ENCODE measurements at regions not wholly inside any gene's neighbourhood (a gene's known extent, or its start where the extent isn't known, plus 50 kb on each side); places are given as distances from the start of the nearest gene placed in this dataset.

DNA sequence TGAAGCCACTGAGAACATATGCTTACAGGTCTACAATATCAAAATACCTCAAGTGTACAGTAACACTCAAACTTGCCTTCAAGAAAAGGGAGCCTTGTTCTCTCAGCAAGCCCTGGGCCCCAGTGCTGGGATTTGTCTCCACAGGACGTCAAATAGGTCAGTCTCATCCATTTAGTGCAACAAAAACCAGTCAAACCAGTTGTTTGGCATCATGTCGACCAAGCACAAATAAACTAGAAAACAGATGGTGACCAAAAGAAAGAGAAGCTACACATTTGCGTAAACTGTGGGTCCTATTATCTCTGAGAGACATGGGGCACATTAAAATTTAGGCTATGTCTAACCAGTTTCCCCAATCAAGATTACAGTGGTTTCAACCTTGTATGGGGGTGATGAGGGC, 182.6 kb upstream of the PKDCC start:
- Histone ChIP-seq H3K9me3 (ENCODE audit: control insufficient read depth, insufficient read depth, low read length) (no peaks in the 10 kb centered on the region), H3K27ac (ENCODE audit: low read depth, low read length) (no peak overlapping the region), H3K4me1 (ENCODE audit: control insufficient read depth, insufficient read depth, low read length) (peaks cover 6% of the 10 kb centered on the region), H3K27me3 (ENCODE audit: control insufficient read depth, insufficient read depth, low read length) (no peaks in the 10 kb centered on the region), H3K4me3 (ENCODE audit: low read depth, low read length) (no peak overlapping the region), H3K36me3 (ENCODE audit: control insufficient read depth, insufficient read depth, low read length) (no peaks in the 10 kb centered on the region)
- WGBS (ENCODE audit: insufficient coverage) = 20% methylated on average over 1 of the region's 3 CpGs
- no peak for DNase-seq (ENCODE audit: low read depth in 4 of 6, low spot score in 6 of 6)

DNA sequence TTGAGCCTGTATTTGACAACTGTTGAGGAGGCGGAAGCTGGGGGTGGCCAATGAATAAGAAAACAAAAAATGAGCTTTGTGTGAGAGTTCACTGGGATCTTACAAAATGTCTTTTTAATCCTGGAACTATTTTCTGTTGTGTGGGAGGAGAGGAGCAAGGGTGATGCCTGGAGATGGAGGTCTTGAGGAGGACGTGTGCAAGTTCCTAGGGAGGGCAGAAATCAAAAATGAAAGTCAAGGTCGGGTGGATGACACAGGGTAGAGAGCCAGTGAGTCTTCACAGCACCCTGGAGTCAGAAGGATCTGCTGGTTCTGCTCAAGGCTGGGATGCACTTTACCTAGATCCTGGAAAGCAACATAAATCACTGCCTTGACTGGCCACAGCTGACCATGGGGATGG, 180.3 kb upstream of the PKDCC start:
- no peak overlapping the region for H3K4me3 ChIP-seq (ENCODE audit: low read depth, low read length)
- peaks cover 12% of the 10 kb centered on the region for H3K4me1 ChIP-seq (ENCODE audit: control insufficient read depth, insufficient read depth, low read length)
- no peaks in the 10 kb centered on the region for H3K9me3 ChIP-seq (ENCODE audit: control insufficient read depth, insufficient read depth, low read length)
- H3K27me3 ChIP-seq (ENCODE audit: control insufficient read depth, insufficient read depth, low read length) = peaks cover 2% of the 10 kb centered on the region
- DNase-seq (ENCODE audit: low read depth in 4 of 6, low spot score in 6 of 6) = no peak
- WGBS (ENCODE audit: insufficient coverage) = 68% methylated on average over 3 of the region's 3 CpGs
- H3K36me3 ChIP-seq (ENCODE audit: control insufficient read depth, insufficient read depth, low read length) = no peaks in the 10 kb centered on the region
- H3K27ac ChIP-seq (ENCODE audit: low read depth, low read length) = no peak overlapping the region

DNA sequence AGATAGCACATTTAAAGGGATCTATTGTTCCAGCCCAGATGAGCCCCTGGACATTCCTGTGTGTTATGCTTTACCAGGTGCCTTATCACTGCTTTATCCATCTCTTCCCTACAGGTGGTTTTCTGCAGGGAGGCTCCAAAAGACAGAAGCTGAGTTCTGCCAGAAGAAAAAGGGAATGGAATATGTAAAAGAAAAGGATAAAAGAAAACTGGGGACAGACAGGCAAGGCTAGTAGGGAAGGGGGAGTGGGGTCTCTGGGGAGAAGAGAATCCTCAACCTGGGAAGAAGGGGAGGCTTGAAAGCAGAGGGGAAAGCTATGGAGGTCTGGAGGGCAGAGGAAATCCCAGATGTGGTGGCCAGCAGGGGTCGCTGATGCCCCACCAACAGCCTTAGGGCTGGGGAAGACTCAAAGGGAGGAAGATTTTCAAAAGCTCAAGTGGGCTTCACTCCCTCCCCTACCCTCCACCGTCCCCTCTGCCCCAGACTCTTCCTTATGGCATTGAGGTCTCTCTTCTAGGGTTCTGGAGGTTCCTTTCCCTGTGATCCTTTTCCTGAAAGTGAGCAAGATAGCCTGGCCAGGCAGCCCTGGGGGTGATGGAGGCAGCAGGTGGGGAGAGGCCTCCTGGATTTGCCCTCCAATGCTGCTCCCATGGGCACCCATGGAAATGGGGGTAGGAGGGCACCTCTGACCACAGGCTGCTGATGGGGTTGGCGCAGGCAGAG, 178.1 kb upstream of the PKDCC start:
- H3K9me3 ChIP-seq (ENCODE audit: control insufficient read depth, insufficient read depth, low read length) = no peaks in the 10 kb centered on the region
- H3K27me3 ChIP-seq (ENCODE audit: control insufficient read depth, insufficient read depth, low read length) = peaks cover 2% of the 10 kb centered on the region
- H3K4me3 ChIP-seq (ENCODE audit: low read depth, low read length) = no peak overlapping the region
- no peaks in the 10 kb centered on the region for H3K36me3 ChIP-seq (ENCODE audit: control insufficient read depth, insufficient read depth, low read length)
- peak in 5 of 6 donors; percentile 50 to 91 (median 59) for DNase-seq (ENCODE audit: low read depth in 4 of 6, low spot score in 6 of 6)
- H3K27ac ChIP-seq (ENCODE audit: low read depth, low read length) = no peak overlapping the region
- WGBS (ENCODE audit: insufficient coverage) = 82% methylated on average over 1 of the region's 3 CpGs
- peaks cover 12% of the 10 kb centered on the region for H3K4me1 ChIP-seq (ENCODE audit: control insufficient read depth, insufficient read depth, low read length)

DNA sequence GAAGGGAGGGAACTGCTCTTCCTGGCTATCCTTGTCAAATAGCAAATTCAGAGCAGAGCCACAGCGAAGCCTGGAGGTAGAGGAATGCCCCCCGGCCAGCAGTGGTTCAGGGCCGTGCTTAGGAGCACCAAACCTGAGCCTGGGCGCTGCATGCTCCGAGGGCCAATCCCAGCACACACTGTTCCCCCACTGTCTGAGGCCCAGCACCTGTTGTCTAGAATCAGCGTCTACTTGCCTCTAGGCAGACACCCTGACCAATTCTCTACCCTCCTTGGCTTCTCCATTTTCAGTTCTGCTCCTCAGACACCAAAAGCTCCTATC, 177.6 kb upstream of the PKDCC start:
- no peak for DNase-seq (ENCODE audit: low read depth in 4 of 6, low spot score in 6 of 6)
- Histone ChIP-seq H3K36me3 (ENCODE audit: control insufficient read depth, insufficient read depth, low read length) (no peaks in the 10 kb centered on the region), H3K4me1 (ENCODE audit: control insufficient read depth, insufficient read depth, low read length) (peaks cover 12% of the 10 kb centered on the region), H3K27me3 (ENCODE audit: control insufficient read depth, insufficient read depth, low read length) (peaks cover 2% of the 10 kb centered on the region), H3K27ac (ENCODE audit: low read depth, low read length) (no peak overlapping the region), H3K9me3 (ENCODE audit: control insufficient read depth, insufficient read depth, low read length) (no peaks in the 10 kb centered on the region), H3K4me3 (ENCODE audit: low read depth, low read length) (no peak overlapping the region)
- 95% methylated on average over 6 of the region's 6 CpGs for WGBS (ENCODE audit: insufficient coverage)

DNA sequence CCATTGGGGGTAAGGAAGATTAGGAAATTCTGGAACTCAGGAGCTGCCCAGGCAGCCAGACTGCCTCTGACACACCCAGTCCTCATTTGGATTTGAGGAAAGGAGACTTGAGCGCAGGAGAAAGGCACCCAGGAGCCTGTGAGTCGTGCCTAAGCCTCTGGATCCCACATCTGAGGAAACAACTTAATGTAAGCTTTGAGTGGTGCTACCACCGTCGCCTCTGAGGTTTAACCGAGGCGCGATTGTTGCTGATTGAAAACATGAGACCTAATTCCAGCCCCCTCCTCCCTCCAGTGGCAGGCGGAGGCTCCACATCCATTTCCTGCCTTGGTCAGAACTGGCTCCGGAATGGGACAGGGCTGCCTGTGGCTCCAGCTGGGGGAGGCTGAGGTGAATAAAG, 176.7 kb upstream of the PKDCC start:
- no peak overlapping the region for H3K4me3 ChIP-seq (ENCODE audit: low read depth, low read length)
- WGBS (ENCODE audit: insufficient coverage) = 83% methylated on average over 1 of the region's 9 CpGs
- H3K9me3 ChIP-seq (ENCODE audit: control insufficient read depth, insufficient read depth, low read length) = no peaks in the 10 kb centered on the region
- H3K27me3 ChIP-seq (ENCODE audit: control insufficient read depth, insufficient read depth, low read length) = peaks cover 2% of the 10 kb centered on the region
- no peak for DNase-seq (ENCODE audit: low read depth in 4 of 6, low spot score in 6 of 6)
- H3K4me1 ChIP-seq (ENCODE audit: control insufficient read depth, insufficient read depth, low read length) = peaks cover 12% of the 10 kb centered on the region
- H3K36me3 ChIP-seq (ENCODE audit: control insufficient read depth, insufficient read depth, low read length) = no peaks in the 10 kb centered on the region
- H3K27ac ChIP-seq (ENCODE audit: low read depth, low read length) = no peak overlapping the region

DNA sequence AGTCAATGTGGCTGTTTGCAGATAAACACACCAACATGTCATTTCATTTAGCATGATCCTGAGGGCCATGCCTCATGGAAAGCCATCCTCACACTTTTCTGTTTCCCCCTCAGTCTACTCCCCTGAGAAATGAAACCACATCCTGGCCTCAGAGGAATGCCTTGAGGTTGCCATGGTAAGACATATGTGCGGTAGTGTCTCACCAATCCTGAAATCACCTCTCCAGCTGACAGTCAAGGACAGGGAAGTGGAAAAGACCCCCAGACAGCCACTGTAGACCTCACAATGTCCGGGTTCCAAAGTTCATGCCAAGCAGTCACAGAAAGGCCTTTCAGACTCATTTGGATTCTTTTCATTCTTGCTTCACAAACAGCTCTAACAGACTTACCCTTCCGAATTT, 175.2 kb upstream of the PKDCC start:
- no peaks in the 10 kb centered on the region for H3K36me3 ChIP-seq (ENCODE audit: control insufficient read depth, insufficient read depth, low read length)
- H3K4me3 ChIP-seq (ENCODE audit: low read depth, low read length) = no peak overlapping the region
- H3K27ac ChIP-seq (ENCODE audit: low read depth, low read length) = peak overlapping the region; percentile 16
- WGBS (ENCODE audit: insufficient coverage) = no CpG with 5 or more reads among the region's 3 CpGs
- DNase-seq (ENCODE audit: low read depth in 4 of 6, low spot score in 6 of 6) = no peak
- H3K4me1 ChIP-seq (ENCODE audit: control insufficient read depth, insufficient read depth, low read length) = peaks cover 12% of the 10 kb centered on the region
- H3K9me3 ChIP-seq (ENCODE audit: control insufficient read depth, insufficient read depth, low read length) = no peaks in the 10 kb centered on the region
- peaks cover 2% of the 10 kb centered on the region for H3K27me3 ChIP-seq (ENCODE audit: control insufficient read depth, insufficient read depth, low read length)

DNA sequence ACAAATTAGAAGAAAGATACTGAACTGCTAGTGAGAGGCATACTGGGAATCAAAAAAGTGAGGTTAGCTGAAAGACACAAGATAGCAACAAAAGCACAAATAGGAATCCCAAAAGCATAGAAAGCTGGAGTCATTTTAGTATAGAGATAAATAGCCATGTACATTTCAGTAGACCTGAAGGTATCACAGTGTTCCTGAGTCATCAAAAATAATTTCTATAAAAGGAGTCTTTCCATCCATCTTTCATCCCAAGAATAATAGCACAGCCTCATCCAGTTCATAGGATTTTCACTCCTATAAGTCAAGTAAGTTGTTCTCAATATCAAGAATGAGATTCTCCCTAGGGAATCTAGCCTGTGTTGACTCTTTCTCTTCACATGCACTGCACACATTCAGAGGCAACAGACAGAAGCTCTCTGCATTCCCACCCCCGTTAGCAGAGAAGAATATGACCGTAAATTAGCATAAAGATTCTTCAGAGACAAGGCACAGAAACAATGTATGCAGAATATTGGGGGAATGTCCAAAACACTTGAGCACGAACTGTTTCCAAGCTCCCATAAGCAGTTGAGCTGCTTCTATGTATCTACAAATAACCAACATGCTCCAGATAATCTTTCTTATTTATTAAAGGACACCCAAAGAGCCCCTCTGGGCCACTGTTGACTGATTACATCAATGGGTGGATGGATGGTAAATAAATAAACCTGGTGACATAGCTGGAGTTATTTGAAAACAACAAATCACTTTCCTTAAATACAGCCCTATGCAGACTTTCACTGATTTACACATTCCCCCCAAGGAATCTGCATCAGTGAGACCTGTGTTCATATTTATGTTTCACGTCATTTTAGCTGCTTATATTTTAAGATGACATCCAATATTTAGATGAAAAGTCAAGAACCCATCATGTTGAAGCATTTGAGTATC, 174.5 kb upstream of the PKDCC start:
- WGBS (ENCODE audit: insufficient coverage) = no CpG with 5 or more reads among the region's 4 CpGs
- Histone ChIP-seq H3K27ac (ENCODE audit: low read depth, low read length) (peak overlapping the region; percentile 16), H3K36me3 (ENCODE audit: control insufficient read depth, insufficient read depth, low read length) (no peaks in the 10 kb centered on the region), H3K9me3 (ENCODE audit: control insufficient read depth, insufficient read depth, low read length) (no peaks in the 10 kb centered on the region), H3K27me3 (ENCODE audit: control insufficient read depth, insufficient read depth, low read length) (peaks cover 2% of the 10 kb centered on the region), H3K4me3 (ENCODE audit: low read depth, low read length) (no peak overlapping the region), H3K4me1 (ENCODE audit: control insufficient read depth, insufficient read depth, low read length) (peaks cover 16% of the 10 kb centered on the region)
- peak in 1 of 6 donors; percentile 65 for DNase-seq (ENCODE audit: low read depth in 4 of 6, low spot score in 6 of 6)

DNA sequence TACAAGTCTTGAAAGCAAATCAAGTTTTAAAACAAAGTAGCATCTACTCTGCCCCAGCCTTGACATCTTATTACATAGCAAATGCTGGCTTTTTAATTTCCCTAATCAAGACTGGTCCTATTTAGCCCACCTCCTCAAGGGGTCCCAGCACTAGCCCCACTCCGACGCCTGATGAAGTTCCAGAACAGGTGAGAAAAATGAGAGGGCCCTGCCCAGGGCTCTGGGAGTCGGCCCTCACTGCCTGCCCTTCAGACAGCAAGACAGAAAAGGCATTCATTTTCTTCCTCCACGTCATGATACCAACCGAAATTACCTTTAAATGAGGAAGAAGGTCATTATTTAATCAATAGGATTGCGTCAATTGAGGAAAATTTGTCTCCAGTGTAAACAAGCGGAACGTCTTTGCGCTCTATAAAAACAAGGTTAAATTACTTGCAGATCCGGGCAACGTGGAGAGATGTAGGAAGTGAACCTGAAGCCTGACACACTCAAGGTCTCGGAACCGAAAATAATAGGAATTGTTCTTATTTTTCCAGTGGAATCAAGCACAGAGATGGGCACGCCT, 170.6 kb upstream of the PKDCC start:
- DNase-seq (ENCODE audit: low read depth in 4 of 6, low spot score in 6 of 6) = peak in 1 of 6 donors; percentile 16
- WGBS (ENCODE audit: insufficient coverage) = 84% methylated on average over 8 of the region's 14 CpGs
- peaks cover 21% of the 10 kb centered on the region for H3K4me1 ChIP-seq (ENCODE audit: control insufficient read depth, insufficient read depth, low read length)
- no peak overlapping the region for H3K27ac ChIP-seq (ENCODE audit: low read depth, low read length)
- no peaks in the 10 kb centered on the region for H3K9me3 ChIP-seq (ENCODE audit: control insufficient read depth, insufficient read depth, low read length)
- H3K27me3 ChIP-seq (ENCODE audit: control insufficient read depth, insufficient read depth, low read length) = no peaks in the 10 kb centered on the region
- H3K4me3 ChIP-seq (ENCODE audit: low read depth, low read length) = no peak overlapping the region
- H3K36me3 ChIP-seq (ENCODE audit: control insufficient read depth, insufficient read depth, low read length) = no peaks in the 10 kb centered on the region

DNA sequence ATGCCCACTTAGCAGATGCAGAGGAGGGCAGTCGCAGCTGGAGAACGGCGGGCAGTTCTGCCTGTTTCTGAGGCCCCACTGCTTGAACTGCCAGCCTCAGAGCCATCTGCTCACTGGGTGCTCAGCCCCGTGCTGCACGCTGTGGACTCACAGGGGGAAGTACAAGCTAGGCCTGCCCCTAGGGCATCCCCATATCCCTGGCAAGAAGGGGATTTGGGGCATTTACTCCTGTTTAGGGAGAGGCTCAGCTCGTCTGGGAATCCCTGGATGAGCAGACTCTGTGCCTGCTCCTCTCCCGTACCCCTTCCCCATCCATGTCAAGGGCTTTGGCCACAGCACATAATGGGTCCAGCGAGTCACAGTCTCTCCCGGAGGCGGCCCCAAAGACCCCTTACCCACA, 169.8 kb upstream of the PKDCC start:
- no peaks in the 10 kb centered on the region for H3K36me3 ChIP-seq (ENCODE audit: control insufficient read depth, insufficient read depth, low read length)
- WGBS (ENCODE audit: insufficient coverage) = 90% methylated on average over 7 of the region's 10 CpGs
- no peak for DNase-seq (ENCODE audit: low read depth in 4 of 6, low spot score in 6 of 6)
- no peaks in the 10 kb centered on the region for H3K27me3 ChIP-seq (ENCODE audit: control insufficient read depth, insufficient read depth, low read length)
- H3K4me3 ChIP-seq (ENCODE audit: low read depth, low read length) = no peak overlapping the region
- H3K27ac ChIP-seq (ENCODE audit: low read depth, low read length) = no peak overlapping the region
- no peaks in the 10 kb centered on the region for H3K9me3 ChIP-seq (ENCODE audit: control insufficient read depth, insufficient read depth, low read length)
- peaks cover 21% of the 10 kb centered on the region for H3K4me1 ChIP-seq (ENCODE audit: control insufficient read depth, insufficient read depth, low read length)

Data from spinal cord (tissue), 9 donors.